ENCODE measurements at regions not wholly inside any gene's neighbourhood (a gene's known extent, or its start where the extent isn't known, plus 50 kb on each side); places are given as distances from the start of the nearest gene placed in this dataset.

GRCh38 chr1:88296642-88297041 is 387.4 kb upstream of the PKN2 start:
- no peak overlapping the region for H3K4me3 ChIP-seq (ENCODE audit: low read depth, low read length)
- TF ChIP-seq CTCF (conservative IDR thresholded peaks at IDR 0.05; ENCODE audit: low read depth, low read length): no peak
- no peak for DNase-seq (ENCODE audit: low read depth)

GRCh38 chr1:88298506-88298905 is 385.6 kb upstream of the PKN2 start:
- TF ChIP-seq CTCF (conservative IDR thresholded peaks at IDR 0.05; ENCODE audit: low read depth, low read length): no peak
- no peak overlapping the region for H3K4me3 ChIP-seq (ENCODE audit: low read depth, low read length)
- DNase-seq (ENCODE audit: low read depth): no peak

GRCh38 chr1:88300752-88301263 is 383.3 kb upstream of the PKN2 start:
- no peak overlapping the region for H3K4me3 ChIP-seq (ENCODE audit: low read depth, low read length)
- DNase-seq (ENCODE audit: low read depth): no peak
- no peak for TF ChIP-seq CTCF (conservative IDR thresholded peaks at IDR 0.05; ENCODE audit: low read depth, low read length)

- no peak overlapping the region for H3K4me3 ChIP-seq (ENCODE audit: low read depth, low read length)
- peak; percentile 2 for DNase-seq (ENCODE audit: low read depth)
These were observed 381.1 kb upstream of the PKN2 start for GRCh38 chr1:88302843-88303486.

GRCh38 chr1:88311265-88311664 is 372.8 kb upstream of the PKN2 start:
- no peak for DNase-seq (ENCODE audit: low read depth)
- no peak overlapping the region for H3K4me3 ChIP-seq (ENCODE audit: low read depth, low read length)
- no peak for TF ChIP-seq CTCF (conservative IDR thresholded peaks at IDR 0.05; ENCODE audit: low read depth, low read length)

More at GRCh38 chr1:88302843-88303486, 381.1 kb upstream of the PKN2 start:
- peak; percentile 70 for TF ChIP-seq CTCF (conservative IDR thresholded peaks at IDR 0.05; ENCODE audit: low read depth, low read length)

GRCh38 chr1:88311907-88312306 is 372.2 kb upstream of the PKN2 start:
- TF ChIP-seq CTCF (conservative IDR thresholded peaks at IDR 0.05; ENCODE audit: low read depth, low read length): no peak
- no peak for DNase-seq (ENCODE audit: low read depth)

GRCh38 chr1:88317396-88317795 is 366.7 kb upstream of the PKN2 start:
- TF ChIP-seq CTCF (conservative IDR thresholded peaks at IDR 0.05; ENCODE audit: low read depth, low read length): no peak
- H3K4me3 ChIP-seq (ENCODE audit: low read depth, low read length): no peak overlapping the region
- no peak for DNase-seq (ENCODE audit: low read depth)

More at GRCh38 chr1:88311907-88312306, 372.2 kb upstream of the PKN2 start:
- no peak overlapping the region for H3K4me3 ChIP-seq (ENCODE audit: low read depth, low read length)
